Liver (tissue), 8 donors: ENCODE measurements at regions not wholly inside any gene's neighbourhood (a gene's known extent, or its start where the extent isn't known, plus 50 kb on each side); places are given as distances from the start of the nearest gene placed in this dataset.
A peak's percentile ranks its signal among the peaks of the same experiment; 100 is the strongest.

Experiments used
- DNase-seq: peaks from one replicate; pipeline ENCODE4 v3.0.0-alpha.2; 2017; ENCODE audit warnings: low spot score
- H3K27ac ChIP-seq, 2 donors: one replicate each; pipeline ENCODE4 v1.7.0; 2013; ENCODE audit warnings: inconsistent platforms in 2 of 2, low read length in 2 of 2, control low read depth in 1 of 2, low read depth in 1 of 2, mild to moderate bottlenecking in 1 of 2
- H3K27me3 ChIP-seq, 4 donors: one replicate each; pipeline versions ENCODE4 v1.6.1 to v1.7.0; 2013; ENCODE audit warnings: low read length in 3 of 4, inconsistent platforms in 1 of 4, mild to moderate bottlenecking in 1 of 4, moderate library complexity in 1 of 4; ENCODE audit not compliant: control insufficient read depth in 4 of 4, insufficient read depth in 4 of 4
- H3K36me3 ChIP-seq, 4 donors: one replicate each; pipeline versions ENCODE4 v1.6.1 to v1.7.0; 2013; ENCODE audit warnings: low read length in 3 of 4, mild to moderate bottlenecking in 3 of 4, low read depth in 1 of 4, moderate library complexity in 1 of 4; ENCODE audit not compliant: control insufficient read depth in 4 of 4, insufficient read depth in 3 of 4
- H3K4me1 ChIP-seq, 4 donors: one replicate each; pipeline versions ENCODE4 v1.6.1 to v1.7.0; 2013; ENCODE audit warnings: low read length in 3 of 4, mild to moderate bottlenecking in 3 of 4, moderate library complexity in 1 of 4; ENCODE audit not compliant: control insufficient read depth in 4 of 4, insufficient read depth in 4 of 4
- H3K4me3 ChIP-seq, 3 donors: one replicate each; pipeline versions ENCODE4 v1.6.1 to v1.7.0; 2013; ENCODE audit warnings: low read length in 3 of 3, control low read depth in 1 of 3, low read depth in 1 of 3, mild to moderate bottlenecking in 1 of 3
- H3K9ac ChIP-seq, 2 donors: one replicate each; pipeline ENCODE4 v1.7.0; 2013; ENCODE audit warnings: low read length in 2 of 2, mild to moderate bottlenecking in 2 of 2, moderate library complexity in 2 of 2, control low read depth in 1 of 2, low read depth in 1 of 2
- H3K9me3 ChIP-seq, 4 donors: one replicate each; pipeline versions ENCODE4 v1.6.1 to v1.7.0; 2013; ENCODE audit warnings: low read length in 3 of 4; ENCODE audit not compliant: control insufficient read depth in 4 of 4
- CTCF ChIP-seq: fragments of 150-350 bp; IDR thresholded peaks from 2 replicates; pipeline ENCODE4 v1.5.1; 2017; ENCODE audit warnings: improper control_type of control experiment, low read depth, low read length; ENCODE audit not compliant: missing input control
- EGR1 ChIP-seq, 2 donors: IDR thresholded peaks; 2 replicates each; pipeline ENCODE4 v1.6.1; 2016 to 2018; ENCODE audit warnings: antibody characterized with exemption in 2 of 2, low read depth in 2 of 2
- FOXA1 ChIP-seq: IDR thresholded peaks from 2 replicates; pipeline ENCODE4 v1.6.1; 2016; ENCODE audit warnings: antibody characterized with exemption
- FOXA2 ChIP-seq: IDR thresholded peaks from 2 replicates; pipeline ENCODE4 v1.6.1; 2016; ENCODE audit warnings: antibody characterized with exemption
- GABPA ChIP-seq, 2 donors: IDR thresholded peaks in 1 of 2; conservative IDR thresholded peaks in 1 of 2; 2 replicates each; pipeline ENCODE4 v1.6.1; 2016; ENCODE audit warnings: antibody characterized with exemption in 2 of 2, mild to moderate bottlenecking in 1 of 2, moderate library complexity in 1 of 2
- HNF4A ChIP-seq, 2 donors: conservative IDR thresholded peaks; 2 replicates each; pipeline ENCODE4 v1.6.1; 2016; ENCODE audit warnings: antibody characterized with exemption in 2 of 2, mild to moderate bottlenecking in 2 of 2
- HNF4G ChIP-seq: IDR thresholded peaks from 2 replicates; pipeline ENCODE4 v1.6.1; 2016; ENCODE audit warnings: antibody characterized with exemption
- JUND ChIP-seq, 2 donors: IDR thresholded peaks; 2 replicates each; pipeline ENCODE4 v1.6.1; 2016; ENCODE audit warnings: antibody characterized with exemption in 2 of 2
- NR2F2 ChIP-seq: IDR thresholded peaks from 2 replicates; pipeline ENCODE4 v1.6.1; 2016; ENCODE audit warnings: antibody characterized with exemption
- RAD21 ChIP-seq, 2 donors: IDR thresholded peaks; 2 replicates each; pipeline ENCODE4 v1.6.1; 2016; ENCODE audit warnings: antibody characterized with exemption in 2 of 2, mild to moderate bottlenecking in 2 of 2
- RXRA ChIP-seq, 2 donors: IDR thresholded peaks; 2 replicates each; pipeline ENCODE4 v1.6.1; 2017 to 2018; ENCODE audit warnings: antibody characterized with exemption in 2 of 2, mild to moderate bottlenecking in 1 of 2
- SP1 ChIP-seq: IDR thresholded peaks from 2 replicates; pipeline ENCODE4 v1.6.1; 2018; ENCODE audit warnings: antibody characterized with exemption, mild to moderate bottlenecking
- TAF1 ChIP-seq: conservative IDR thresholded peaks from 2 replicates; pipeline ENCODE4 v1.6.1; 2016; ENCODE audit warnings: antibody characterized with exemption, mild to moderate bottlenecking
- YY1 ChIP-seq: IDR thresholded peaks from 2 replicates; pipeline ENCODE4 v1.6.1; 2016; ENCODE audit warnings: antibody characterized with exemption, mild to moderate bottlenecking
- WGBS: extraction: QIAGEN DNeasy Blood & Tissue Kit; methylation state at CpG from one replicate; pipeline ENCODE4 v1.1.7; 2013; 5-methylcytosine and 5-hydroxymethylcytosine counted together
- TF ChIP-seq, protein P1 (sequence below): IDR thresholded peaks from 2 replicates; pipeline ENCODE4 v1.6.1; 2016; ENCODE audit warnings: antibody characterized with exemption
- TF ChIP-seq, protein P2 (sequence below): IDR thresholded peaks from 2 replicates; pipeline ENCODE4 v1.6.1; 2016; ENCODE audit warnings: antibody characterized with exemption
- TF ChIP-seq, protein P3 (sequence below): IDR thresholded peaks from 2 replicates; pipeline ENCODE4 v1.6.1; 2016; ENCODE audit warnings: antibody characterized with exemption, mild to moderate bottlenecking
- TF ChIP-seq, protein P4 (sequence below): IDR thresholded peaks from 2 replicates; pipeline ENCODE4 v1.6.1; 2016; ENCODE audit warnings: antibody characterized with exemption
- donor health status: healthy.
- donor health status: healthy.
- donor health status: healthy.
- donor health status: healthy.
- donor health status: healthy.

GRCh38 chr1:61588736-61589672 lies 135.9 kb downstream of the TM2D1 start:
- no peak overlapping the region for H3K4me3 ChIP-seq
- WGBS: 66% methylated on average over 18 of the region's 18 CpGs
- H3K27ac ChIP-seq: no peak overlapping the region
- no peaks in the 10 kb centered on the region for H3K36me3 ChIP-seq
- H3K4me1 ChIP-seq: no peaks in the 10 kb centered on the region
- peak; percentile 71 for DNase-seq
- H3K27me3 ChIP-seq: no peaks in the 10 kb centered on the region
- no peak overlapping the region for H3K9ac ChIP-seq
- H3K9me3 ChIP-seq: no peaks in the 10 kb centered on the region
- TF ChIP-seq EGR1 (IDR thresholded peaks at IDR 0.05; ENCODE audit: low read depth in 2 of 2) (no peak), SP1 (no peak), HNF4A (conservative IDR thresholded peaks at IDR 0.05) (peak in 1 of 2 donors; percentile 8), TAF1 (no peak), NR2F2 (no peak), FOXA1 (no peak), HNF4G (no peak), FOXA2 (no peak), RXRA (IDR thresholded peaks at IDR 0.05) (peak in 1 of 2 donors; percentile 49), YY1 (no peak), RAD21 (IDR thresholded peaks at IDR 0.05) (peak; percentile 80 to 85), GABPA (IDR thresholded peaks at IDR 0.05 in 1 of 2, conservative IDR thresholded peaks at IDR 0.05 in 1 of 2) (no peak), JUND (IDR thresholded peaks at IDR 0.05) (no peak), CTCF (peak; percentile 75)
- TF ChIP-seq, protein P1, sequence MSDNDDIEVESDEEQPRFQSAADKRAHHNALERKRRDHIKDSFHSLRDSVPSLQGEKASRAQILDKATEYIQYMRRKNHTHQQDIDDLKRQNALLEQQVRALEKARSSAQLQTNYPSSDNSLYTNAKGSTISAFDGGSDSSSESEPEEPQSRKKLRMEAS: no peak
- TF ChIP-seq, protein P2, sequence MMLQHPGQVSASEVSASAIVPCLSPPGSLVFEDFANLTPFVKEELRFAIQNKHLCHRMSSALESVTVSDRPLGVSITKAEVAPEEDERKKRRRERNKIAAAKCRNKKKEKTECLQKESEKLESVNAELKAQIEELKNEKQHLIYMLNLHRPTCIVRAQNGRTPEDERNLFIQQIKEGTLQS: no peak
- TF ChIP-seq, protein P3, sequence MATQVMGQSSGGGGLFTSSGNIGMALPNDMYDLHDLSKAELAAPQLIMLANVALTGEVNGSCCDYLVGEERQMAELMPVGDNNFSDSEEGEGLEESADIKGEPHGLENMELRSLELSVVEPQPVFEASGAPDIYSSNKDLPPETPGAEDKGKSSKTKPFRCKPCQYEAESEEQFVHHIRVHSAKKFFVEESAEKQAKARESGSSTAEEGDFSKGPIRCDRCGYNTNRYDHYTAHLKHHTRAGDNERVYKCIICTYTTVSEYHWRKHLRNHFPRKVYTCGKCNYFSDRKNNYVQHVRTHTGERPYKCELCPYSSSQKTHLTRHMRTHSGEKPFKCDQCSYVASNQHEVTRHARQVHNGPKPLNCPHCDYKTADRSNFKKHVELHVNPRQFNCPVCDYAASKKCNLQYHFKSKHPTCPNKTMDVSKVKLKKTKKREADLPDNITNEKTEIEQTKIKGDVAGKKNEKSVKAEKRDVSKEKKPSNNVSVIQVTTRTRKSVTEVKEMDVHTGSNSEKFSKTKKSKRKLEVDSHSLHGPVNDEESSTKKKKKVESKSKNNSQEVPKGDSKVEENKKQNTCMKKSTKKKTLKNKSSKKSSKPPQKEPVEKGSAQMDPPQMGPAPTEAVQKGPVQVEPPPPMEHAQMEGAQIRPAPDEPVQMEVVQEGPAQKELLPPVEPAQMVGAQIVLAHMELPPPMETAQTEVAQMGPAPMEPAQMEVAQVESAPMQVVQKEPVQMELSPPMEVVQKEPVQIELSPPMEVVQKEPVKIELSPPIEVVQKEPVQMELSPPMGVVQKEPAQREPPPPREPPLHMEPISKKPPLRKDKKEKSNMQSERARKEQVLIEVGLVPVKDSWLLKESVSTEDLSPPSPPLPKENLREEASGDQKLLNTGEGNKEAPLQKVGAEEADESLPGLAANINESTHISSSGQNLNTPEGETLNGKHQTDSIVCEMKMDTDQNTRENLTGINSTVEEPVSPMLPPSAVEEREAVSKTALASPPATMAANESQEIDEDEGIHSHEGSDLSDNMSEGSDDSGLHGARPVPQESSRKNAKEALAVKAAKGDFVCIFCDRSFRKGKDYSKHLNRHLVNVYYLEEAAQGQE: no peak
- TF ChIP-seq, protein P4, sequence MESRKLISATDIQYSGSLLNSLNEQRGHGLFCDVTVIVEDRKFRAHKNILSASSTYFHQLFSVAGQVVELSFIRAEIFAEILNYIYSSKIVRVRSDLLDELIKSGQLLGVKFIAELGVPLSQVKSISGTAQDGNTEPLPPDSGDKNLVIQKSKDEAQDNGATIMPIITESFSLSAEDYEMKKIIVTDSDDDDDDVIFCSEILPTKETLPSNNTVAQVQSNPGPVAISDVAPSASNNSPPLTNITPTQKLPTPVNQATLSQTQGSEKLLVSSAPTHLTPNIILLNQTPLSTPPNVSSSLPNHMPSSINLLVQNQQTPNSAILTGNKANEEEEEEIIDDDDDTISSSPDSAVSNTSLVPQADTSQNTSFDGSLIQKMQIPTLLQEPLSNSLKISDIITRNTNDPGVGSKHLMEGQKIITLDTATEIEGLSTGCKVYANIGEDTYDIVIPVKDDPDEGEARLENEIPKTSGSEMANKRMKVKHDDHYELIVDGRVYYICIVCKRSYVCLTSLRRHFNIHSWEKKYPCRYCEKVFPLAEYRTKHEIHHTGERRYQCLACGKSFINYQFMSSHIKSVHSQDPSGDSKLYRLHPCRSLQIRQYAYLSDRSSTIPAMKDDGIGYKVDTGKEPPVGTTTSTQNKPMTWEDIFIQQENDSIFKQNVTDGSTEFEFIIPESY: no peak
